CD4-positive, alpha-beta T cell treated with Interleukin-6 at 100 ng/mL for 8 hours (primary cell): ENCODE measurements at regions not wholly inside any gene's neighbourhood (a gene's known extent, or its start where the extent isn't known, plus 50 kb on each side); places are given as distances from the start of the nearest gene placed in this dataset.

Experiments
- DNase-seq: peaks from one replicate; pipeline ENCODE4 v3.0.0-alpha.2; 2020; ENCODE audit warnings: mixed read lengths, low spot score

DNA sequence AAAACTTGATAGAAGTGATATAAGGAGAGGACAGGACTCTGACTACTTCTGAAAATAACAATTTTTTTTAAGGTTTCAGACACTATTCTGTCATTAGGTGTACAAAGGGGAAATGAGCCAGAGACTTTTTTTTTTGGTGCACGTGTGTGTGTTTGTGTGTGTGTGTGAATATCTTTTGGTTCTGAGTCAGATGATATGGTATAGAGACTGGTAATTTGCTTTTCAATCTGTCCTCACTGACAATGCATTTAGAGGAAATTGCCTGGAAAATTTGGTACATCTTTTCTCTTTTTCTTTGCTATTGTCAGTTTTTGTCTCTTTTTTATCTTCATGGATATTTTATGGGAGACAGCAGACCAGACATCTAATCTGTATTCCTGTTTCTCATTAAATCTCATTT is 59.3 kb downstream of the DDIT4L start:
- DNase-seq: no peak

DNA sequence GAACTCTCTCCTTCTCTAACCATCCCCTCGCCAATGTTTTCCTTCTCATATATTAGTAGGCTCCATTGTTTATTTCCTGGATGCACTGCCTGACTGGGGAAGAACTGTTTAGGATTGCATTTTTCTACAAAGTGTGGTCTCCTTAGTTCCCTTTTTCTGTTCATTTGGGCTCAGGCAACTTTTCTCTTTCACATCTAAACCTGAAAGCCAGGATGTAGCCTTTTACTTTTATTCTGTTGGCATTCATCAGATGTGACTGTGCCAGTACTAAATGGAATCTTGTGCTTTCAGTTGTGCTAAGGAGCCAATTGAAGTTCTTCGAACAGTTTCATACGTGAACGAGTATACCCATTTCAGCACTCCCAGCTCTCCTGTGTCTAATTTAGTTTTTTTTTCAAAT is 59.8 kb downstream of the DDIT4L start:
- no peak for DNase-seq

GRCh38 chr4:100129774-100130173 is 60.5 kb downstream of the DDIT4L start:
- DNase-seq: no peak

GRCh38 chr4:100128338-100128737 is 61.9 kb downstream of the DDIT4L start:
- DNase-seq: no peak

GRCh38 chr4:100124715-100125114 is 65.6 kb downstream of the DDIT4L start:
- no peak for DNase-seq

- no peak for DNase-seq
Measured at GRCh38 chr4:100118181-100118580, 72.1 kb downstream of the DDIT4L start.

DNA sequence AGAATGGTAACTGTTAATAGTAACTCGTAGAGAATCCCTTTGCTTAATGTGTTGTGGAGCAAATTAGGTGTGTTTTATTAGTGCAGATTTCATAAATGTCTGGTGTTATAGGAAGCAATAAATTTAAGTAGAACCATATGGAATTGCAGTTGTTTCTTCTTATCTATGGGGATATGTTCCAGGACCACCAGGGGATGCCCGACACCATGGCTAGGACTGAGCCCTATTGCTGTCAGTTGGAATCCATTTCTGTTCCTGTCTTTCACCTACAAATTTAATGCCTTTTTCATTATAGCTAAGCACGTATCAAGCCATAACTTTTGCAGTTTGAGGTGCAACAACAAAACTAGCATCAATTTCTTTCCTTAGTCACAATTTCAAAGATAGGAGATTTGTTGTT is 72.5 kb downstream of the DDIT4L start:
- no peak for DNase-seq

- DNase-seq: no peak
Measured at GRCh38 chr4:100114909-100115308, 75.4 kb downstream of the DDIT4L start.

DNA sequence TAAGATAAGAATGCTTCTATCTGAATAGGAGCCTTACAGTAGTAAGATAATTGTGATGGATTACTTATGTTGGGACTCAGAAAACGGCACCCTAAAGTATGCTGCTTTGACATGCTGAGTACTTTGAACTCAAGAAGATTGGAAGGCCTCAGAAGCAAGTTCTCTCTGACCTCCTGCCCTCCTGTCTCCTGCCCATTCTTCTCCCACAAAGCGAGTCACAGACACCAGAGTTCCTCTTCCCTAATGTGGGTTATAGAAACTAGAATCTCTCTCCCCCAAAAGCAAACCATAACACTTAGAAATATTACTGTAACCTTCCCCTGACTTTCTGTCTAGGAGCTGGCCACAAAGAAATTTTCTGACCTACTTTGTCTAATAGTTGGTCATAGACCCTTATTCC is 76.5 kb downstream of the DDIT4L start:
- no peak for DNase-seq

- no peak for DNase-seq
Measured at GRCh38 chr4:100113096-100113495, 77.2 kb downstream of the DDIT4L start.

GRCh38 chr4:100109921-100110320 is 80.3 kb downstream of the DDIT4L start:
- no peak for DNase-seq

DNA sequence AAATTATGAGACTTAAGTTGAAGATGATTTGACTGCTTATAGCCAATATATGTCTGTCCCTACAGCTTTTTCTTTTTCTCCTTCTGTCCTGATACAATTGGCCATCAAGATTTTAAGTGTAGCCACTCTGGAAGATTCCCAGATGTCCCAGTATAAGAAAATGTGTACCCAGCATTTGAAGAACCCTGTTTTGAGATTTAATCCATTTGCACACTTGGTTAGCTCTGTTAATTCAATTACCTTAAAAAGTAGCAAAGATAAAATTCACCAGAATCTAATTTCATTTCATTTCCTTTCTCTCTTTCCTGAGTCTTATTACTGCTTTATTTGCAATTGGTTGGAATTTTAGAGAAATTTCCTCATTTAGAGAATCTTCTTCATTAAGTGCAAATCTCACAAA is 81.4 kb downstream of the DDIT4L start:
- DNase-seq: no peak

DNA sequence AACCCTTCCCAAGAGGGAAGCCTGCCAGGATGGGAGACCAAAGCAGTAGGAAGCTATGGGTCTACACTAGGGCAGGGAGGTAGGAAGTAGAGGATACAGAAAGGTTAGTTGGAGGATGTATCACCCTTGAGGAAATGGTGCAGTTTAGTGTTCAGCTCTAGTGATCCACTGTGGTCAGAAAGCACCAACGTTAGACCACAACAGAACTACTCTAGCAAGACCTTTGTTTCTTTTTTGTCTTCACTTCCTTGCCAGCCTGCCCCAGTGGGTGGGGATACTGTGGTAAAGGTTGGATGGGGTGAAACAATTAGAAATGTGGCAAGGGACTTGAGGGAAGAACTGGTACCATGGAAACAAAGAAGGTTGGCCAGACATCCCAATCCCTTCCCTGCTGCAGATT is 83.3 kb downstream of the DDIT4L start:
- DNase-seq: peak; percentile 3

- DNase-seq: no peak
Measured at GRCh38 chr4:100103671-100104070, 86.6 kb downstream of the DDIT4L start.

DNA sequence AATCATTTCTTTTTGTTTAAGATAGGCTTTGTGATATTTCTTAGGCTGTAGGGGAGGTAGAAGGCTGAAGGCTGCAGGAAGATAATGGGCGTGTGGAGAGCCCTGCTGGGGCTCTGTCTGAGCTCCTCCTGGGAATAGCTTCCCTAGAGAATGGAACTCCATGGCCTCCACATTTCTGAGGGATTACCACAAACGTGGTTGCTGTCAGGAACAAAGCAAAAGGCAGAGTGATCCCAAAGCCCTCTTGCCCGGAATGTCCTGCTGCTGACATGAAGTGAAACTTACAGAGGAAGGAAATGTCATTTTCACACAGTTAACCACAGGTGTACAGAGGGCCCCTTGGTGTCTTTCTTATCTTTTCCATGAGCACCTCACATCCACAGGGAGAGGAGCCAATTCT is 89.3 kb downstream of the DDIT4L start:
- DNase-seq: no peak

DNA sequence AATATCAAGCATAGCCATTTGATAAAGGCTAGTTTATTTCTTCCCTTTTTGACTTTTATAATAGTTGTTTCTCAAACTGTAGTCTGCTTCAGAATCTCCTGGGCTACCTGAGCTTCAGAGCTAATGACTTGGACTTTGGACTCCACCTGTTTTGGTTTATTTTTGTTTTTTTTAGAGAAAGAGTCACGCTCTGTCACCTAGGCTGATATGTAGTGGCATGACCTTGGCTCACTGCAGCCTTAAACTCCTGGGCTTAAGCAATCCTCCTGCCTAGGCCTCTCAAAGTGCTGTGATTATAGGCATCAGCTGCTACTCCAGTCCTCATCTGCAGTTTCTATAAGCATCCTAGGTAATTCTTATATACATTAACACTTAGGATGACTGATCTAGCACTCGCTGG is 90.5 kb downstream of the DDIT4L start:
- DNase-seq: no peak

GRCh38 chr4:100098681-100099080 is 91.6 kb downstream of the DDIT4L start:
- no peak for DNase-seq

DNA sequence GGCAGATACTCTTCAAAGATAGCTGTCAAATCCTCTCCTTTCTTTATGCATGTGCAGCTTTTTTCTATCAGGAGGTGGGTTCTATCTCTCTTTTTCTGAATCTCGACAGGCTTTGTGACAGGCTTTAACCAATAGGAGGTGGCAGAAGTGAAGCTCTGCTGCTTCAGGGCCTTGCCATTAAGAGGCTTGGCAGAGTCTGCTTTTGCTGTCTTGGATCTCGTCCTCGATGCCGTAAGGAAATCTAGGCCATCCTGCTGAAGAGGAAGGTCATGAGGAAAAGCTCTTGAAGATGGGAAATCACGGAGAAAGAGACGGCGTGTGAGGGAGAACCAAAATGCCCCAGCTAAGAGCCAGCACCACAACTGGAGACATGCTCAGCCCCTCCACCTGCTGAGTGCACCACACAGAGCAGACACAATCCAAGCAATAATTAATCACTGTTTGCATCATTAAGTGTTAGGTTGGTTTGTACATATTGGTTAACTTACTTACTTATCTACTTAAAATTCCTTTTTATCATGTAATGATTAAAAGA is 92.2 kb downstream of the DDIT4L start:
- no peak for DNase-seq

DNA sequence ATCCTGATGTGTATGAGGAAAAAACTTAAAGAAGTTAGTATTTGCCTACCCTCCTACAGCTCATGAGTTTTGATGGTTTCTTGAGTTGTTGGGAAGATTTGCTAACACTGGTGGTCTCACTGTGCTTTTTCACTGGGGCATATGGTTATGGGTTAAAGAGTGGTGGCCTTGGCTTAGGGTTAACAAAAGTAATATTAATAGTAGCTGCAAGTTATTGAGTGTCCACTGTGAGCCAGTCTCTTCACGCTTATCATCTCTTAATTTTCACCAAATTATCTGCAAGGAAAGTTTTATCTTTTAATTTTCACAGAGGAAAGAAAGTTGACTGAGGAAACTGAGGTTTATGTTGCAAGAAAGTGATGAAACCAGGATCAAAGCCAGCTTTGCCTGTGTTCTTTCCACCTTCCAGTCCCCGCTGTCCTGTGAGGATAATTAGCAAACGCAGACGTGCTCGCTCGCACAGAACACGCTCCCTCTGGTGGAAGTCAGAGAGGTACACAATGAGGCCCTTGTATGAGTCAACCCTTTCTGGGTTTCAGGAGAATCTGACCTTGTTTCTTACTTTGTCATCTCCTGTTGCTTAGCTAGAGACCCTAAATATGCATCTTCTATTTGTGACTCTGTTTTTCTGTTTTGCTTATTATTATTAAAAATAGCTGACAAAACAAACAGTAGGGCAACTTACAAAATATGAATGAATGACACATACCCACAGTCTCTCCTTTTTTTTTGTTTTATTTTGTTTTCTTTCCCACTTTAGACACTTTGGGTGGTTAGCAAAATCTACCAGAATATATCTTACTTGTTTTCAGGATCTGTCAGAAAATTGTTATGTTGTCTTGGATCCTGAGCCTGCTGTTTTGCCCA is 94.3 kb downstream of the DDIT4L start:
- peak; percentile 54 for DNase-seq

- peak; percentile 90 for DNase-seq
Measured at GRCh38 chr4:100093091-100093866, 97.0 kb downstream of the DDIT4L start.

GRCh38 chr4:100087743-100088142 is 102.5 kb downstream of the DDIT4L start:
- DNase-seq: no peak

DNA sequence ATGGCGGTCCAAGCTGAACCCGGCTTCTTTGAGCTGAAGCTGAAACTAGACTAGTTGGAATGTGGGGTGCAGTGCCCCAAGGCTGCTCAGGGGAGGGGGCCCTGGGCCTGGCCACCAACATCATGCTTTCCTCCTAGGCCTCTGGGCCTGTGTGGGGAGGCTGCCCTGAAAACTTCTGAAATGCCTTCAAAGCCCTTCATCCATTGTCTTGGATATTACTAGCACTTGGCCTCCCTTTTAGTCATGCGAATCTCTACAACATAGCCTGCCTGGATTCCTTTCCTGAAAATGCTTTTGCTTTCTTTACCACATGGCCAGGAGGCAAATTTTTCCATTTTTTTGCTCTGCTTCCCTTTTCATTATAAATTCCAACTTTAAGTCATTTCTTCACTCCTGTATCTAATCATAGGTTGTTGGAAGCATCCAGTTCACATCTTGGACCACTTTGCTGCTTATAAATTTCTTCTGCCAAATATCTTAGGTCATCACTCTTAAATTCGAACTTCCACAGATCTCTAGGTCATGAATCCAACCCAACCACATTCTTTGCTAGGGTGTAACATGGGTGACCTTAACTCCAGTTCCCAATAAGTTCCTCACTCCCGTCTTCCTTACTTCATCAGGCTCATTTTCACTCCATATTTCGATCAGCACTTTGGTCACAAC is 103.4 kb downstream of the DDIT4L start:
- DNase-seq: no peak

DNA sequence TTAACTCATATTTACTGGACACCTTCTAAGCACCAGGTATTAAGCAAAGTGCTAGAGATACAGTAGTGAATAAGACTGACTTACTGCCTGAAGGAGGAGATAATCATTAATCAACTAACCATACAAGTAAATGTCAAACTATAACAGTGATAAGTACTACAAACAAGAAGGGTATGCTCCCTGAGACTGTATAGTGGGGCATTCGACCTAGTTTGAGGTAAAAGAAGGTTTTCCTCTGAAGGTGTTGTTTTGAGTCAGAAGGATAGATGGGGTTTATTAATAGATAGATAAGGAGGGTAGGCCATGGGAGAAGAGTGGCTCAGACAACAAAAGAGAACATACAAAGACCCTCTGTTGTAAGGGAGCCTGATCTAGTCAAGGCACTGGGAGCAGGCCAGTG is 105.4 kb downstream of the DDIT4L start:
- DNase-seq: no peak
